ENCODE measurements at regions not wholly inside any gene's neighbourhood (a gene's known extent, or its start where the extent isn't known, plus 50 kb on each side); places are given as distances from the start of the nearest gene placed in this dataset.
"Not testable (repeated sequence)": the region's sequence is repeated elsewhere in the genome, so short reads cannot be mapped to it uniquely, and the experiment has no call there.

GRCh38 chr2:146701183-146701582 is 1143.6 kb upstream of the ACVR2A start:
- TF ChIP-seq, protein P1, sequence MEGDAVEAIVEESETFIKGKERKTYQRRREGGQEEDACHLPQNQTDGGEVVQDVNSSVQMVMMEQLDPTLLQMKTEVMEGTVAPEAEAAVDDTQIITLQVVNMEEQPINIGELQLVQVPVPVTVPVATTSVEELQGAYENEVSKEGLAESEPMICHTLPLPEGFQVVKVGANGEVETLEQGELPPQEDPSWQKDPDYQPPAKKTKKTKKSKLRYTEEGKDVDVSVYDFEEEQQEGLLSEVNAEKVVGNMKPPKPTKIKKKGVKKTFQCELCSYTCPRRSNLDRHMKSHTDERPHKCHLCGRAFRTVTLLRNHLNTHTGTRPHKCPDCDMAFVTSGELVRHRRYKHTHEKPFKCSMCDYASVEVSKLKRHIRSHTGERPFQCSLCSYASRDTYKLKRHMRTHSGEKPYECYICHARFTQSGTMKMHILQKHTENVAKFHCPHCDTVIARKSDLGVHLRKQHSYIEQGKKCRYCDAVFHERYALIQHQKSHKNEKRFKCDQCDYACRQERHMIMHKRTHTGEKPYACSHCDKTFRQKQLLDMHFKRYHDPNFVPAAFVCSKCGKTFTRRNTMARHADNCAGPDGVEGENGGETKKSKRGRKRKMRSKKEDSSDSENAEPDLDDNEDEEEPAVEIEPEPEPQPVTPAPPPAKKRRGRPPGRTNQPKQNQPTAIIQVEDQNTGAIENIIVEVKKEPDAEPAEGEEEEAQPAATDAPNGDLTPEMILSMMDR (IDR thresholded peaks at IDR 0.05; ENCODE audit: insufficient read depth, low read length), result no peak
- TF ChIP-seq GABPA (IDR thresholded peaks at IDR 0.05; ENCODE audit: low read depth), result no peak
- TF ChIP-seq POLR2AphosphoS5 (IDR thresholded peaks at IDR 0.05; ENCODE audit: low read depth), result no peak
- no peak for TF ChIP-seq REST (IDR thresholded peaks at IDR 0.05; ENCODE audit: insufficient replicate concordance, low read depth)
- no peak for TF ChIP-seq SPI1 (IDR thresholded peaks at IDR 0.05; ENCODE audit: borderline replicate concordance, low read depth)
- Histone ChIP-seq H3K4me3 (replicated peaks; ENCODE audit: insufficient read depth, low read length) (no peak overlapping the region), H3K27ac (replicated peaks) (no peak overlapping the region), H3K27me3 (ENCODE audit: insufficient read depth, poor library complexity, severe bottlenecking) (no peaks in the 10 kb centered on the region)
- DNase-seq (ENCODE audit: low read depth in 1 of 2, low spot score in 1 of 2), result no peak

GRCh38 chr2:146697307-146697706 is 1147.5 kb upstream of the ACVR2A start:
- H3K27me3 ChIP-seq (ENCODE audit: insufficient read depth, poor library complexity, severe bottlenecking), result no peaks in the 10 kb centered on the region
- no peak overlapping the region for H3K27ac ChIP-seq (replicated peaks)
- no peak for DNase-seq (ENCODE audit: low read depth in 1 of 2, low spot score in 1 of 2)
- no peak overlapping the region for H3K4me3 ChIP-seq (replicated peaks; ENCODE audit: insufficient read depth, low read length)
- TF ChIP-seq, protein P1 (IDR thresholded peaks at IDR 0.05; ENCODE audit: insufficient read depth, low read length), result no peak
- no peak for TF ChIP-seq POLR2AphosphoS5 (IDR thresholded peaks at IDR 0.05; ENCODE audit: low read depth)
- no peak for TF ChIP-seq GABPA (IDR thresholded peaks at IDR 0.05; ENCODE audit: low read depth)
- no peak for TF ChIP-seq REST (IDR thresholded peaks at IDR 0.05; ENCODE audit: insufficient replicate concordance, low read depth)
- no peak for TF ChIP-seq SPI1 (IDR thresholded peaks at IDR 0.05; ENCODE audit: borderline replicate concordance, low read depth)

- DNase-seq (ENCODE audit: low read depth in 1 of 2, low spot score in 1 of 2); H3K4me3 ChIP-seq (replicated peaks; ENCODE audit: insufficient read depth, low read length); H3K27ac ChIP-seq (replicated peaks); H3K27me3 ChIP-seq (ENCODE audit: insufficient read depth, poor library complexity, severe bottlenecking): not testable (repeated sequence)
Measured at GRCh38 chr2:146696787-146697186, 1148.0 kb upstream of the ACVR2A start.

GRCh38 chr2:146681991-146682390 is 1162.8 kb upstream of the ACVR2A start:
- no peaks in the 10 kb centered on the region for H3K27me3 ChIP-seq (ENCODE audit: insufficient read depth, poor library complexity, severe bottlenecking)
- DNase-seq (ENCODE audit: low read depth in 1 of 2, low spot score in 1 of 2), result no peak
- H3K4me3 ChIP-seq (replicated peaks; ENCODE audit: insufficient read depth, low read length), result no peak overlapping the region
- TF ChIP-seq, protein P1 (IDR thresholded peaks at IDR 0.05; ENCODE audit: insufficient read depth, low read length), result no peak
- TF ChIP-seq SPI1 (IDR thresholded peaks at IDR 0.05; ENCODE audit: borderline replicate concordance, low read depth) (no peak), REST (IDR thresholded peaks at IDR 0.05; ENCODE audit: insufficient replicate concordance, low read depth) (no peak), GABPA (IDR thresholded peaks at IDR 0.05; ENCODE audit: low read depth) (no peak), POLR2AphosphoS5 (IDR thresholded peaks at IDR 0.05; ENCODE audit: low read depth) (no peak)
- H3K27ac ChIP-seq (replicated peaks), result no peak overlapping the region

Measured in HL-60 (cell line).